Sciatic nerve (tissue), 2 donors: ENCODE measurements at regions not wholly inside any gene's neighbourhood (a gene's known extent, or its start where the extent isn't known, plus 50 kb on each side); places are given as distances from the start of the nearest gene placed in this dataset.
"Not testable (repeated sequence)": the region's sequence is repeated elsewhere in the genome, so short reads cannot be mapped to it uniquely, and the experiment has no call there.

ENCODE experiments used
- ATAC-seq: fragments of 200-7000 bp; cut with Tn5 transposase; one replicate; pipeline ENCODE4 v1.9.1; 2020; ENCODE audit warnings: mild to moderate bottlenecking, moderate library complexity
- DNase-seq: peaks from one replicate; pipeline ENCODE4 v3.0.0-alpha.2; 2020; ENCODE audit warnings: low spot score
- intact Hi-C: fragments of 100-400 bp; cut with DNase I; formaldehyde crosslinking; loops from one replicate; pipeline ENCODE4 v1.14.2; 2022
- donor health status: DM: no; HTN: no; CAD: no.
- donor health status: DM: no; HTN: no; CAD: no.

DNA sequence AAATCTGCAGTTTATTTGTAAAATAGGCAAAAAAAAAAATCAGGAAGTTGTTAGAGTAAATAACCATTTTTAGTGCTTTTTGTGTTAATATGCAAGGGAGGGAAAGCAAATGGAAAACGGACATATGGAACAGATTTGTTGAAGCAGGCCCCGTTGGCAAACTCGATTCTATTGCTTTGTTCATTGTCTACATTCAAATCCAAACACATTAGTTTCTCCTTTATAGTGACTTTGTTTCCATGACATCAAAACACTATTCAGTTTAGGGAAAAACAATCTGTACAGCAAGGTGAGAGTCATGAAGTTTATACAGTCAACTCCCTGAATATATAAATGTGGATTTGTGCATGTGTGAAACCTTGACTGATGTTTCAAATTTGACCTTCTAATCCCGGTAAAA lies 142.2 kb downstream of the FAM47A start:
- DNase-seq: no peak
- ATAC-seq: no peak
- intact Hi-C loops: no loop called here

DNA sequence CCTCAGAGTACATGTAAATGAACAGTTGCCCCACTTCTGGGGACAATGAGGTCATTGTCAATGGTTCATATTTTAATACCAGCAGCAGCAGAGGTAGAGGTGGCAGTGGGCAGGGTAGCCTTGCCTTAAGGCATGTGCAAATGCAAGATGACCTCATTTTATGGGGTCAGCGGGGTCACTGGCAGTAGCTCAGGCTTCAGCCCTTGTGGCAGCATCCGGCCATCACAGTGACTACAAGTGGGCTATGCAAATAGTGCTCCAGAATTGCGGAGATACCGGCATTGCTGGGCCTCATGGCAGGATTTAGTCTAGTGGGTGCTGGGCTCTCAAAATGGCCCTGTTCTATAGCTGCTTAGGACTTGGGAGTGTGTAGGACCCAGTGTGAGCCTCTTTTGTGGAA lies 144.7 kb downstream of the FAM47A start:
- intact Hi-C loops: no loop called here
- no peak for DNase-seq
- no peak for ATAC-seq

DNA sequence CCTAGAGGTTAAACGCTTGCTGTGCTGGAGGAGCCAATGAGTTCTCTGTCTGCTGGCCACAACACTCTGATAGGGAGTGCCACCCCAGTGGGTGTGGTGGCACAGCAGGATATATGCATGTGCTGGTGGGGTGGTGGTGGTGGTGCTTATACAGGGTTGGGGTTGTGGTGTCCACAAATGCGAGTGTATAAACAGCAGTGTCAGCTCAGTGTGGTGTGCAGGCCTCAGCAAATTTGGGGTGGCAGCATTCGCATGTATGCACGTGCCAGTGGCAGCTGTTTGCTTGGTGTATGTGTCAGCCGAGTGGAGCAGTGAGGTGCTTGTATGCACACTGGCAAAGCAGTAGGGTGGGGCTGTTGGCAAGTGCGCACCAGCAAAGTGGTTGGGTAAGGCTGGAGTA lies 157.4 kb downstream of the FAM47A start:
- intact Hi-C loops: no loop called here
- ATAC-seq (no peak), DNase-seq (no peak)

DNA sequence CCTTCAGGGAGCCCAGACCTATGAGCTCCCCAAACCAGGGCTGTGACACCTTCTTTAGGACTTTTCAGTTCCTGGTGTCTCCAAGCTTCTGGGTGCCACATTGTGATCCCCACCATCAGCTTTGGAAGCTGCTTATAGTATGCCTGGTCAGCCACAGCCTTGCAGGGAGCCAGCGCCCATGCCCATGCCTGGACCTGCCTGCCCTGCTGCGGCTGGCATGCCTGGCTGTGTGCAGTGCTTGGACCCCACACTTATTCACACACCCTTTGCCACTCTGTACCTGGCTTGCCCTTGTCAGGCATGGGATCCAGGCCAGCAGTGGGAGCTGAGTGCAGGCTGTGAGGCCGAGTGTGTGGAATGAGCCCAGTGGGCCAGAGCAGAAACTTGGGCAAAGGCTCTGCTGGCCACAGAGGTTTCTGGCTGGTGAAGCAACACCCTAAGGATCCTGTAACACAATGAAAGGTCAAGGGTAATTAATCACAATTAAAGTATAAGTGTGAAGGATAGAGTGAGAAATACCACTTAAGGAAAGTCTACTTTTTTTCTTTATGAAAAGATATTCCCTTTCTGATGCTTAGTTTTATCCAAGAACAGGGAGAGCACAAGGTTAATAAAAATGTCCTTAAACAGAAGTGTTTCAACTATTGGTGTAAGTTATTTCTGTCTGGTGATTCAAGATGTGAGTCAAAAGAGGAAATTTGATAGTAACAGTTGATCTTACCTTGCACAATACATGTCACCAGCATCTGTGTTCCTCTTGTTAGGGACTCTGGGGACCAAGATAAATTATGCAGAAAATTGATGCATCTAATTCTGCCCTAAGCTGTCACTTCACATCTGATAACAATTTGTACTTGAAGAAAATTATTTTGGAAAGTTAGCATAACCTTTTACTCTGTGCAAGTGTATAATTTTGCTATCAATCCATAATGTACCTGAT lies 161.8 kb downstream of the FAM47A start:
- ATAC-seq: no peak
- DNase-seq: no peak
- intact Hi-C loops: no loop called here

DNA sequence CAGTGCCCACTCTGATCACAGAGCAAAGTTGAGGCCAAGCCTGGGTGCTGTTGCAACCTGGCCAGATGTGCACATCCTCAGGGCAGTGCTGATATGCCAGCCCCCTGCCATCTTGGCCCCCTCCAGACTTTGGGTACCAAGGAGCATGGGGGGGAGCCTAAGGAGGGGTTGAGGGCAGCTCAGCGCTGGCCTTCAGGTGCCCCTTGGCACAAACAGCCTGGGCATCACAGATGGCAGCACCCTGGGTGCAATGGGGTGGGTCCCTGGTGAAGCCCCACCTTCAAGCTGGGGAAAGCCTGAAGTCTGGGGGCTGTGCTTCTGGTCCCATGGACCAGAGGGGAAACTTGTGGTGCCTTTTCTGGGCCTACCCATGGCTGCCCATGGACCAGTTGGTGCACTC lies 163.0 kb downstream of the FAM47A start:
- ATAC-seq: no peak
- intact Hi-C loops: loop anchor here (5.0 kb wide), 1 partner anchor 1482 kb away; no protein-coding TSS in a partner anchor

DNA sequence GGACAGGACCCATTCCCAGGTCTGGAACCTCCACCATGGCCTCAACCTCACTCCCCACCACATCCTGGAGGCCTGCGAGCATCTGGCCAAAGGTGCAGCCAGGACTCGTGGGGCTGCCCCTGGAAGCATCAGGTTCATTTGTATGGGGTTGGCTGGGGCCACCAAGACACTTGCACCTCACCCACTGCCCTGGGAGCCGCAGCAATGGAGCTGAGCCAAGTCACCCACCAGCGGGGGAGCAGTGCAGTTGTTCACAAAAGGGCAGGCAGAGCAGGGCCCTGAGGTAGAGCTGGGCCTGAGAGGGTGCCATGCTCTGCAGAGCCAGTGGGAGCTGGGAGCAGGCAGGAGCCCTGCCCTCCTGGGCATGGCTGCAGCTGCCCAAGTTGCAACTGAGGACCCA lies 163.5 kb downstream of the FAM47A start:
- intact Hi-C loops: loop anchor here (5.0 kb wide), 1 partner anchor 1481 kb away; no protein-coding TSS in a partner anchor
- DNase-seq (no peak), ATAC-seq (no peak)

More for the DNA sequence above, 163.0 kb downstream of the FAM47A start:
- DNase-seq: no peak

DNA sequence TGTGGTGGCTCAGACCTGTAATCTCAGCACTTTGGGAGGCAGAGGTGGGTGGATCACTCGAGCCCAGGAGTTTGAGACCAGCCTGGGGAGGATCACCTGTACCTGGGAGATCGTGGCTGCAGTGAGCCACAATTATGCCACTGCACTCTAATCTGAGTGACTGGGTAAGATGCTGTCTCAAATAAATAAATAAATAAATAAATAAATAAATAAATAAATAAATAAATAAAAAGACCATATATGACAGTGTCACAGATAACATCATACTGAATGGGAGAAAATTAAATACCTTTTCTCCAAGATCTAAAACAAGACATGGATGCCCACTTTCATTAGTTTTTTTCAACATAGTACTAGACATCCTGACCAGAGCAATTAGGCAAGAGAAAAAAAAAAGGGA lies 182.8 kb downstream of the FAM47A start:
- intact Hi-C loops: no loop called here
- ATAC-seq (no peak), DNase-seq (no peak)

DNA sequence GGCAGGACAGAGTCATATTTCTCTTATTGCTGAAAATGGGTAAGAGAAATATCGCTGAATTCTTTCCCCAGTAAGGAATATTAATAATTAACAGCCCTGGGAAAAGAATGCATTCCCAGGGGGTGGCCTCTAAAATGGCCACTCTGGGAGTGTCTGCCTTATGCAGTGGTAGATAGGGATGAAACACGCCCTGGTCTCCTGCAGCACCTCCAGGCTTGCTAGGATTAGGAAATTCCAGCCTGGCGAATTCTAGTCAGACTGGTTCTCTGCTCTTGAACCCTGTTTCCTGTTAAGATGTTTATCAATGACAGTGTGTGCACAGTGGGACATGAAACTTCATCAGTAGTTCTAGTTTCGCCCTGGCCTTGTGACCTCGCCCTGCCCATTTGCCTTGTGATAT lies 205.9 kb downstream of the FAM47A start:
- DNase-seq, ATAC-seq, intact Hi-C loops: not testable (repeated sequence)

DNA sequence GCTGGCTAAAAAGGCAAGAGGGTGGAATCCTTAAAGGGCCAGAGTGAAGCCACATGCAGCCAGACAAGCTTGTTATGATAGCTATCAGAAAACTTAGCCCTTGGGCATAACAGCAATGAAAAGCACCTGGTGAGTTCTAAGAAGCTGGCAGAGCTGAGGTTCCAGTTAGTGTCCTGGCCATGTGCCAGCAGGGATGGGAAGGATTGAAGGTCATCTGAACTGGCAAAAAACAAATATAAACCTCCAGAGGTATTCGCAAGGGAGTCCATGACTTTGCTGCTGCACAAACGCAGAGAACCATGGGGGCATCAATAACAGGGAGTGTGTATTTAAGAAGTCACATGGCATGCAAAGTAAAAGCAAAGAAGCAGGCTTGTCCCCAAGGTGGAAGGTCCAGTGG lies 208.9 kb downstream of the FAM47A start:
- intact Hi-C loops: no loop called here
- ATAC-seq: no peak
- DNase-seq: no peak

DNA sequence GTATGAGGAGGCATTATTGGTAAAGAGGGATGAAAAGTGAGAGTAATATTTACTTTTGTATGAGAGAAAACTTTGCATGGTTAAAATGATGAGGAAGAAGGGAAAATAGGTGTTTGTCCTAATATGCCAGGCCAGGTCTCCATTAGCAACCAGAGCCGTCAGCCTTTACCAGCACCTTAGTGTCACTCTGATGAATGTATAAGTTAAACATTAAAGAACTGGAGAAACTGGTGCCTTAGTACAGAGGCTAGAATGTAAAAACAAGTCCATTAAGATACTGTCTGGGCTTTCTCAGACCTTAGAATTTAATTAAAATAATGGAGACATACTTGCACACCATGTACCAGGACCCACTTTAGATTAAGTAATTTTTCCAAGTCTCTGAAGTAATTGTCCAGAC lies 222.3 kb downstream of the FAM47A start:
- ATAC-seq (no peak), DNase-seq (no peak)
- intact Hi-C loops: no loop called here

DNA sequence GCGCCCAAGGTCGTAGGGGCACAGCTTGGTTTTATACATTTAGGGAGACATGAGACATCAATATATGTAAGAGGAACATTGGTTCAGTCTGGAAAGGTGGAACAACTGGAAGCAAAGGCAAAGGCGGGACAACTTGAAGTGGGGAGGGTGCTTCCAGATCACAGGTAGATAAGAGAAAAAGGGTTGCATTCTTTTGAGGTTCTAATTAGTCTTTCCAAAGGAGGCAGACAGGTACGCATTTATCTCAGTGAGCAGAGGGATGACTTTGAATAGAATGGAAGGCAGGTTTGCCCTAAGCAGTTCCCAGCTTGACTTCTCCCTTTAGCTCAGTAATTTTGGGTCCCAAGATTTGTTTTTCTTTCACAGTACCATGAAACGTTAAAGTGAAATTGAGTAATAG lies 223.2 kb downstream of the FAM47A start:
- DNase-seq (no peak), ATAC-seq (no peak)
- intact Hi-C loops: no loop called here

DNA sequence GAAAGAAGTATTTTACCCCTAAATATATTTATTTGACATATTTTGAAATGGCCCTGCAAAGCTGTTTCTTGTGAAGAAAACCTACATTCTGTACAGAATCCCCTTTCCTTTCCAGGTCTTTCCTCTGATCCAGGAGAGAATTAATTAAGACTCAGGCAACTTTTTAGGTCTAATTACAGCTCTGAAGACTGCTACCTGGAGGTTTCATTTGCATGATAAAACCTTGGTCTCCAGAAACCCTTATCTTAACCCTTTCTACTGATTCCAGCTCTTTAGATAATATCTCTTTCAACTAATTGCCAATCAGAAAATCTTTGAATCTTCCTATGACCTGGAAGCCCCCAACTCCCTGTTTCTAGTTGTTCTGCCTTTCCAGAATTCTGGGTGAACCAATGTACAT lies 224.0 kb downstream of the FAM47A start:
- DNase-seq (no peak), ATAC-seq (no peak)
- intact Hi-C loops: no loop called here

DNA sequence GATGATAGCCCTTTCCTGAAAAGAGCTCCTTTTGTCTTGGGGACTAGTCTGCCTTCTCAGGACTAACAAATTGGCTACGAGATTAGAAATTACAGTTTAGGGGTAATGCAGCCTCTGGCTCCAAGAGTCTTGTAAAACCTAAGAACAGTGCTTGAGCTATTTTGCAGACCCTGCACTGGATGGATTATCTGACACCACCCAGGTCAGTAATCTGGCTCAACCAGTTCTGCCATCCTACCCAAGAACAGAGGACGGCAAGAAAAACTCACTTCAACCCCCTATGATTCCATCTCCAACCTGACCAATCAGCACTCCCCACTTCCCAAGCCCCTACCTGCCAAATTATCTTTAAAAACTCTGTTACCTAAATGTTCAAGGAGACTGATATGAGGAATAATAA lies 225.1 kb downstream of the FAM47A start:
- DNase-seq: no peak
- intact Hi-C loops: no loop called here
- no peak for ATAC-seq

DNA sequence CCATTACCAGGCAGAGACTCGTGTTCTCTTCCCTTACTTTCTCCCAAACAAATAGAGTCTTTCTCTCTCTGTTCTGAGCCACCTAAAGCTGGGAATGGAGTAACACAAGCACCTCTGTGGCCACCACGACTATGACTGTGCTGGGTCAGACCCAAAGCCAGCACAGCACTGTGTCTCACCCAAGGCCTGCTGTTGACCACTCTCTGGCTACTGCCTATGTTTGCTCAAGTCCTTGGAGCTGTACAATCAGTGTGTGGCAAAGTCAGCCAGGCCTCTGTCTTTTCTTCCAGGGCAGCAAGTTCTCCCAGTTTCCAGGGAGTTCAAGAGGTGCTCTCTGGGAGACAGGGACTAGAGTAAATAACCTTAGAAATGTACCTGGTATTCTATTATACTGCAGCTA lies 239.4 kb downstream of the FAM47A start:
- ATAC-seq: no peak
- DNase-seq: no peak
- intact Hi-C loops: no loop called here

DNA sequence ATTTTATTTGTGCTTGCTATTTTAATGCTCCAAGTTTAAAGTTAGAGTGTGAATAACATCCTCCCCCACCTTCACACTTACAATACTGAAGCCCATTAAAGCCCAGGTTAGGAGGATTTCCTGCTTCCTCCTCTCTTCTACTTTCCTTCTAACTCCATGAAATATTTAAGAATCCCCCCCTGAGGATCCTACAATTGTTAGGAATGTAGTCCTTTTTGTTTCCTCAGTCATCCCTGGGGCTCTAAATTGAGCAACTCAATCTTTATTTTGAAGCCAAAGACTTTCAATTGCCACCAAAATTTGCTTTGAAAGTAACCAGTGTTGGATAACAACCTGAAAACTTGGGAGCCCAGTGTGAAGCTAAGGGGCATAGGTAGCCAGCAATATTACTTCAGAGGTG lies 276.9 kb downstream of the FAM47A start:
- intact Hi-C loops: no loop called here
- no peak for ATAC-seq
- DNase-seq: no peak

DNA sequence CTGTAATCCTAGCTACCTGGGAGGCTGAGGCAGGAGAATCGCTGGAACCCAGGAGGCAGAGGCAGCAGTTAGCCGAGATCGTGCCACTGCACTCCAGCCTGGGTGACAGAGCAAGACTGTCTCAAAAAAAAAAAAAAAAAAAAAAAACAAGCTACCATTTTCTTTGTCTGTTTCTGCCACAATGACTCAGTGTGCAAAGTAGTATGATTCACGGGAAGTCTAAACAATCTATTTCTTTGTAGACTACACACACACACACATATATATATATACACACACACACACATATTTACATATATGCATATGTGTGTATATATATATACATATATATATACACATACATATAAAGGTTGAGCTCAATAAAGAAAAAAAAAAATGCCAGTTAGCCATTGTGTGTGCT lies 280.0 kb downstream of the FAM47A start:
- ATAC-seq, intact Hi-C loops, DNase-seq: not testable (repeated sequence)

DNA sequence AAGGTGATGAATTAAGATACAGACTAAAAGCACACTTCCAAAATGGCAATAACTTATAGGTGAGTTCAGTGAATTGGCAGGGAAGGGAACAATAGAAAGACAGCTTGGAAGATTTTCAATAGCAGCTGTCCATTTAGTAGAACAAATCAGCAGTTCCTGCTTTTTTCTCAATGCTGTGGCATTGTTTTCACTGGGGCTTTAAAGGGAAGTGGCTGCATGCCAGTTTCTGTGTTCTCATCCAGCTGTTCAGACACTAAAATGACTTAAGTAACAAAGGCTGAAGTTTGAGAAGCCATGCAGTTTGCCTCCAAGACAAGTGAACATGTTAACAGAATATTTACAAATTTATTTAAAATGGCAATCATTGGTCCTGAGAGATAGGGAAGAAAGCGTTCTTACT lies 291.9 kb downstream of the FAM47A start:
- intact Hi-C loops: no loop called here
- DNase-seq: no peak

DNA sequence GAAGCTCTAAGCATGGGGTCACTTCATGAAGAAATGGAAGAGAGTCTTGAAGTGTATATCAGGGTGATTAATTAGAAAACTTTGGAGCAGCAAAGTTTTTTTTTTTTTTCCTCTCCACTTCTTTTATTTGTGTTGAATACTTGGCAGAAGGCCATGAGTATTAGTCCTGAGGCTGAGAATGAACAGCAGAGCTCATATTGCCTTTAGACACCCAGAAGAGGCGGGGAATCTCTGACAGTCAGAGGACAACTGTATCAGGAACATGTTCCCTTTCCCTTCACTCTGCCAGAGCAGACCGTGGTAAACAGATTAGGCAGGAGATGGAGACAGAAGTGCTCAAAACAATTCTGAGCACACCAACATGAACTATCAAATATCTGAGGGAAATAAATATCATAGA lies 300.9 kb downstream of the FAM47A start:
- DNase-seq (no peak), ATAC-seq (no peak)
- intact Hi-C loops: no loop called here

More for the DNA sequence above, 291.9 kb downstream of the FAM47A start:
- no peak for ATAC-seq

DNA sequence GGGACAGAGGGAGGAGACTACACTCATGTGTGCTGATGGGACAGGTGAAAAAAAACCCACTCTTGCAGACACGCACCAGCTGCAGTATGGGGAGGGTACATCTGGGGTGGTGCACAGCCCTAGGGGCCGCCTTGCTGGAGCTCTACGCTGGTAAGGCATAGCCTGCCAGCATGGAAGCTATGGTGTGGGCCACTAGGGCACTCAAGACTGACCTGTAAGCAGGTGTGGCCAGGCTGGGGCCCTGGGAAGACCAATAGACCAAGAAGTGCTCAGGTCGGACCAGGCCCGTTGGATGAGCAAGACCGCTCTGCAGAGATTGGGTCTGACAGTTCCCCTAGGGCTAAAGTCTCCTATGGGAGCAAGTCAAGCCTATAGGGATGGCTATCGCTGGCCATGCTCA lies 314.8 kb downstream of the FAM47A start:
- DNase-seq (no peak), ATAC-seq (no peak)
- intact Hi-C loops: no loop called here

DNA sequence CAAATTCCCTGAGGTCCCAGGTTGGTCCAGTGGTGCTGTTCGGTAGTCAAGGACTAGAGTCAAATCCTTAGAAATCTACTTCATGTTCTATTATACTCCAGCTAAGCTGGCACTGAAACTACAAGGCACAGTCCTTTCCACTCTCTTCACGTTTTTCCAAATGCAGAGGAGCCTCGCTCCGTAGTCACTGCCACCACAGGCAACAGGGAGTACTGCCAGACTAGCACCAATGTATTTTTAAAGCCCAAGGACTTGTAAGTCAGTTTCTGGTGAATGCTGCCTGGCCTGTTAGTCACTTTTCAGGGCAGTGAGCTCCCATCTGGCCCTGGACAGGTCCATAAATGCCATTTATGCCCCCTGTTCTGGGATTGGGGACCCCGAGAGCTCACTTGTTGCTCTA lies 323.5 kb downstream of the FAM47A start:
- ATAC-seq (no peak), DNase-seq (no peak)
- intact Hi-C loops: no loop called here

DNA sequence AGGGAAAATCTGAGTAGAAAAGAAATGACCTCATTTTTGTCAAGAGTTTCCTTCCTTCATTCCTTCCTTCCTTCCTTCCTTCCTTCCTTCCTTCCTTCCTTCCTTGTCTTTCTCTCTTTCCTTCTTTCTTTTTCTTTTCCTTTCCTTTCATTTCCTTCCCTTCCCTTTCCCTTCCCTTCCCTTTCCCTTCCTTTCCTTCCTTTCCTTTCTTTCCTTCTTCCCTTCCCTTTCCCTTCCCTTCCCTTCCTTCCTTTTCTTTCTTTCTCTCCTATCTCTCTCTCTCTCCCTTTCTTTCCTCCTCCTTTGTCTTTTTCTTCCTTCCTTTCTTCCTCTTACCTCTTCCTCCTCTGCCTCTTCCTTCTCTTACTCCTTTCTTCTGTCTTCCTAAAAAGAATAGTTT lies 347.6 kb downstream of the FAM47A start:
- no peak for DNase-seq
- ATAC-seq: no peak

More for the DNA sequence above, 347.6 kb downstream of the FAM47A start:
- intact Hi-C loops: no loop called here
